GM12865 (cell line): ENCODE measurements at regions not wholly inside any gene's neighbourhood (a gene's known extent, or its start where the extent isn't known, plus 50 kb on each side); places are given as distances from the start of the nearest gene placed in this dataset.

Source experiments
- DNase-seq: peaks from one replicate; pipeline ENCODE4 v3.0.0; 2010; ENCODE audit warnings: low read depth
- H3K4me3 ChIP-seq: 2 replicates; pipeline ENCODE4 v1.5.1; 2011; ENCODE audit warnings: mild to moderate bottlenecking, low read depth, low read length, control low read depth
- TF ChIP-seq, protein P1 (sequence below): IDR thresholded peaks from 2 replicates; pipeline ENCODE4 v1.5.1; 2011; ENCODE audit warnings: low read length, control low read depth, low read depth, inconsistent platforms; ENCODE audit not compliant: insufficient read depth; ENCODE audit errors: missing control alignments

DNA sequence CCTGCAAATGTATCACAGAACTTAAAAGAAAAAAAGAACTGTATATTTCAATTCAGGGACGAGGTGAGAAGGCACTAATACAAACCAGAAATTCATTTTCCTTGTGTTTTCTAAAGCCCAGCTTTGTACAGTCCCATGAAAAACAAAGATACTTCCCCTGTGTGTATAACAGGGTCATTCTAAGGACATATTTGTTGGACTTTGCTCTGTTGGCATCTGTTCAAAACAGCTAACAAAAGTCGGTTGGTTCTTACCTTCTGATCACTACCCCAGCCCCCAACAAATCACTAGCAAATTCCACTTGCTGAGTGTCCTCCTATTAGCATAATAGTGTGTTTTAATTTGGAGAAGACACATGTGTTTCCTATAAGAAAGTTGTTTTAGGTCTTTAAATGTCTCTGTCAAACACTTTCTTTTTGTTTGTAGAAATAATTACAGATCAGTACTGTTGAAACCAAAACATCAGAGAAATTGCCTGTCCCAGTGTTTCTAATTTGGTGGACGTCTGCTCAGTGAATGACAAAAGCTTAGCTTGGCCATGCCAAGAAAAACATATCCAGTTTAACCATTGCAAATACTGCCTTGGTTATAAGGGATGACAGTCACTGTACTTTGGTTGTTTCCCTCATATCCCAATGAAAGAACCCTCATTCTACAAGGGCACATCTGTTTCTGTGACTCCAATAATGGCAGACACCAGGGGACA lies 480.5 kb downstream of the EBF1 start:
- no peak for DNase-seq
- TF ChIP-seq, protein P1, sequence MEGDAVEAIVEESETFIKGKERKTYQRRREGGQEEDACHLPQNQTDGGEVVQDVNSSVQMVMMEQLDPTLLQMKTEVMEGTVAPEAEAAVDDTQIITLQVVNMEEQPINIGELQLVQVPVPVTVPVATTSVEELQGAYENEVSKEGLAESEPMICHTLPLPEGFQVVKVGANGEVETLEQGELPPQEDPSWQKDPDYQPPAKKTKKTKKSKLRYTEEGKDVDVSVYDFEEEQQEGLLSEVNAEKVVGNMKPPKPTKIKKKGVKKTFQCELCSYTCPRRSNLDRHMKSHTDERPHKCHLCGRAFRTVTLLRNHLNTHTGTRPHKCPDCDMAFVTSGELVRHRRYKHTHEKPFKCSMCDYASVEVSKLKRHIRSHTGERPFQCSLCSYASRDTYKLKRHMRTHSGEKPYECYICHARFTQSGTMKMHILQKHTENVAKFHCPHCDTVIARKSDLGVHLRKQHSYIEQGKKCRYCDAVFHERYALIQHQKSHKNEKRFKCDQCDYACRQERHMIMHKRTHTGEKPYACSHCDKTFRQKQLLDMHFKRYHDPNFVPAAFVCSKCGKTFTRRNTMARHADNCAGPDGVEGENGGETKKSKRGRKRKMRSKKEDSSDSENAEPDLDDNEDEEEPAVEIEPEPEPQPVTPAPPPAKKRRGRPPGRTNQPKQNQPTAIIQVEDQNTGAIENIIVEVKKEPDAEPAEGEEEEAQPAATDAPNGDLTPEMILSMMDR, result no peak
- no peak overlapping the region for H3K4me3 ChIP-seq

- TF ChIP-seq, protein P1, result no peak
- DNase-seq, result no peak
- no peak overlapping the region for H3K4me3 ChIP-seq
Observed at GRCh38 chr5:158618256-158618655, 481.5 kb downstream of the EBF1 start.

DNA sequence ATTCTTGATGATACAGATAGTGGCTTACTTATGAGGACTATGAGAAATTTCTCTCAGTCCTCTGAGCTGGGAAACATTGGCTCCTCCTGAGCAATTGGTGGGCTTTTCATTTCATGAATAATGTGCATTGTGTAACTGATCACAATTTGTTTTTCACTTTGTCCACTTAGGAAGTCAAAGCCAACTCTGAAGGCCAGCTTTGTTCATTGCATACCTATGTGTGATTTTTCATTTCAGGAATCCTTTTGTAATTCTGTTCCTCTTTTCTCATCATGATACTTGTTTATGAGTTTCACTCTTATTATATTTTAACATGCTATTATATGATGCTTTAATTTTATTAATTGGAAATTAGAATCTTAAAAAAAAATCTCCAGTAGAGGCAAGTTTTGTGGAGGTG lies 483.0 kb downstream of the EBF1 start:
- DNase-seq, result no peak
- TF ChIP-seq, protein P1, result no peak
- no peak overlapping the region for H3K4me3 ChIP-seq

GRCh38 chr5:158614951-158615350 lies 484.8 kb downstream of the EBF1 start:
- DNase-seq, result no peak
- TF ChIP-seq, protein P1, result no peak
- no peak overlapping the region for H3K4me3 ChIP-seq

- no peak overlapping the region for H3K4me3 ChIP-seq
- no peak for DNase-seq
- TF ChIP-seq, protein P1, result no peak
Observed at GRCh38 chr5:158611581-158611980, 488.1 kb downstream of the EBF1 start.

DNA sequence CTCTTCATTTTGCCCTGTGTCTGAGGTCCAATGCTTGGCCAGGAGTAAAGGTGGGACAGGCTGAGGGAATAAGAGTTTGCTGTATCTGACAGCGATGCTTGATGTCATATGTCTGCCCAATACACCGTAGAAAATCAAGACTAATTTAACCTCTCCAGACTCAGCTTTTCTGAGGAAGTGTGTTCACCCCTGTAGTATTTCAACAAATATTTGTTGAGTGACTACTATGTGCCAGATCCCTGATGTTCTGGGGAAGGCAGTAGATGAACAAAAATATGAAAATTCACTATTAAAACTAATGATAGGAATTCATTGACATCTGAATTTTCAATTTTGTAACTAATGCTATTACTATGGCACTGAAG lies 489.7 kb downstream of the EBF1 start:
- no peak overlapping the region for H3K4me3 ChIP-seq
- DNase-seq, result no peak
- TF ChIP-seq, protein P1, result no peak
